ENCODE measurements at regions not wholly inside any gene's neighbourhood (a gene's known extent, or its start where the extent isn't known, plus 50 kb on each side); places are given as distances from the start of the nearest gene placed in this dataset.

GRCh38 chr11:8749202-8749601 is 66.6 kb downstream of the RPL27A start:
- Histone ChIP-seq H2AFZ (ENCODE audit: low read depth, low read length, severe bottlenecking) (no peak overlapping the region), H3K9me2 (replicated peaks; ENCODE audit: insufficient read depth, low read length) (no peaks in the 10 kb centered on the region), H3K27me3 (ENCODE audit: low read length) (no peaks in the 10 kb centered on the region), H3K9me3 (ENCODE audit: insufficient read depth, low read length) (no peaks in the 10 kb centered on the region), H4K20me1 (ENCODE audit: low read depth, low read length) (no peaks in the 10 kb centered on the region), H3K4me2 (ENCODE audit: low read depth, low read length, poor library complexity, severe bottlenecking) (no peak overlapping the region), H3F3A (ENCODE audit: insufficient read depth) (no peaks in the 10 kb centered on the region), H3K36me3 (ENCODE audit: low read length) (no peaks in the 10 kb centered on the region), H3K4me3 (ENCODE audit: insufficient read depth, low read length, poor library complexity, severe bottlenecking) (no peak overlapping the region), H3K9ac (ENCODE audit: low read length) (no peak overlapping the region), H3K27ac (ENCODE audit: low read depth, low read length) (no peak overlapping the region), H3K79me2 (ENCODE audit: insufficient read depth, low read length) (no peaks in the 10 kb centered on the region)
- no peak for TF ChIP-seq EZH2phosphoT487 (conservative IDR thresholded peaks at IDR 0.05; ENCODE audit: low read length)
- TF ChIP-seq, protein P1, sequence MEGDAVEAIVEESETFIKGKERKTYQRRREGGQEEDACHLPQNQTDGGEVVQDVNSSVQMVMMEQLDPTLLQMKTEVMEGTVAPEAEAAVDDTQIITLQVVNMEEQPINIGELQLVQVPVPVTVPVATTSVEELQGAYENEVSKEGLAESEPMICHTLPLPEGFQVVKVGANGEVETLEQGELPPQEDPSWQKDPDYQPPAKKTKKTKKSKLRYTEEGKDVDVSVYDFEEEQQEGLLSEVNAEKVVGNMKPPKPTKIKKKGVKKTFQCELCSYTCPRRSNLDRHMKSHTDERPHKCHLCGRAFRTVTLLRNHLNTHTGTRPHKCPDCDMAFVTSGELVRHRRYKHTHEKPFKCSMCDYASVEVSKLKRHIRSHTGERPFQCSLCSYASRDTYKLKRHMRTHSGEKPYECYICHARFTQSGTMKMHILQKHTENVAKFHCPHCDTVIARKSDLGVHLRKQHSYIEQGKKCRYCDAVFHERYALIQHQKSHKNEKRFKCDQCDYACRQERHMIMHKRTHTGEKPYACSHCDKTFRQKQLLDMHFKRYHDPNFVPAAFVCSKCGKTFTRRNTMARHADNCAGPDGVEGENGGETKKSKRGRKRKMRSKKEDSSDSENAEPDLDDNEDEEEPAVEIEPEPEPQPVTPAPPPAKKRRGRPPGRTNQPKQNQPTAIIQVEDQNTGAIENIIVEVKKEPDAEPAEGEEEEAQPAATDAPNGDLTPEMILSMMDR (IDR thresholded peaks at IDR 0.05; ENCODE audit: insufficient read depth, low read length, poor library complexity, severe bottlenecking): no peak

- H4K20me1 ChIP-seq (ENCODE audit: low read depth, low read length): no peaks in the 10 kb centered on the region
- H2AFZ ChIP-seq (ENCODE audit: low read depth, low read length, severe bottlenecking): no peak overlapping the region
- H3F3A ChIP-seq (ENCODE audit: insufficient read depth): no peaks in the 10 kb centered on the region
- no peak overlapping the region for H3K4me2 ChIP-seq (ENCODE audit: low read depth, low read length, poor library complexity, severe bottlenecking)
- no peak overlapping the region for H3K9ac ChIP-seq (ENCODE audit: low read length)
- no peaks in the 10 kb centered on the region for H3K79me2 ChIP-seq (ENCODE audit: insufficient read depth, low read length)
- H3K27me3 ChIP-seq (ENCODE audit: low read length): no peaks in the 10 kb centered on the region
- H3K9me3 ChIP-seq (ENCODE audit: insufficient read depth, low read length): no peaks in the 10 kb centered on the region
- H3K27ac ChIP-seq (ENCODE audit: low read depth, low read length): no peak overlapping the region
- no peak for TF ChIP-seq EZH2phosphoT487 (conservative IDR thresholded peaks at IDR 0.05; ENCODE audit: low read length)
- TF ChIP-seq, protein P1 (IDR thresholded peaks at IDR 0.05; ENCODE audit: insufficient read depth, low read length, poor library complexity, severe bottlenecking): no peak
- H3K9me2 ChIP-seq (replicated peaks; ENCODE audit: insufficient read depth, low read length): no peaks in the 10 kb centered on the region
- no peak overlapping the region for H3K4me3 ChIP-seq (ENCODE audit: insufficient read depth, low read length, poor library complexity, severe bottlenecking)
- H3K36me3 ChIP-seq (ENCODE audit: low read length): no peaks in the 10 kb centered on the region
Measured at GRCh38 chr11:8754241-8754640, 71.6 kb downstream of the RPL27A start.

GRCh38 chr11:8756201-8756600 is 73.6 kb downstream of the RPL27A start:
- no peak overlapping the region for H2AFZ ChIP-seq (ENCODE audit: low read depth, low read length, severe bottlenecking)
- no peaks in the 10 kb centered on the region for H3K9me3 ChIP-seq (ENCODE audit: insufficient read depth, low read length)
- H3K4me3 ChIP-seq (ENCODE audit: insufficient read depth, low read length, poor library complexity, severe bottlenecking): no peak overlapping the region
- H3K79me2 ChIP-seq (ENCODE audit: insufficient read depth, low read length): no peaks in the 10 kb centered on the region
- no peak overlapping the region for H3K9ac ChIP-seq (ENCODE audit: low read length)
- TF ChIP-seq, protein P1 (IDR thresholded peaks at IDR 0.05; ENCODE audit: insufficient read depth, low read length, poor library complexity, severe bottlenecking): no peak
- no peak for TF ChIP-seq EZH2phosphoT487 (conservative IDR thresholded peaks at IDR 0.05; ENCODE audit: low read length)
- H3K27me3 ChIP-seq (ENCODE audit: low read length): no peaks in the 10 kb centered on the region
- H3F3A ChIP-seq (ENCODE audit: insufficient read depth): no peaks in the 10 kb centered on the region
- no peaks in the 10 kb centered on the region for H4K20me1 ChIP-seq (ENCODE audit: low read depth, low read length)
- no peak overlapping the region for H3K4me2 ChIP-seq (ENCODE audit: low read depth, low read length, poor library complexity, severe bottlenecking)
- H3K36me3 ChIP-seq (ENCODE audit: low read length): no peaks in the 10 kb centered on the region
- no peaks in the 10 kb centered on the region for H3K9me2 ChIP-seq (replicated peaks; ENCODE audit: insufficient read depth, low read length)
- H3K27ac ChIP-seq (ENCODE audit: low read depth, low read length): no peak overlapping the region
